Colonic mucosa (tissue), 4 donors: ENCODE measurements at regions not wholly inside any gene's neighbourhood (a gene's known extent, or its start where the extent isn't known, plus 50 kb on each side); places are given as distances from the start of the nearest gene placed in this dataset.
"Not testable (repeated sequence)": the region's sequence is repeated elsewhere in the genome, so short reads cannot be mapped to it uniquely, and the experiment has no call there.

Experiments used
- DNase-seq: peaks from one replicate; pipeline ENCODE4 v3.0.0-alpha.2; 2020
- H3K27ac ChIP-seq: fragments of 200-600 bp; one replicate; pipeline ENCODE4 v1.8.0; 2021
- H3K27me3 ChIP-seq: fragments of 200-600 bp; one replicate; pipeline ENCODE4 v1.8.0; 2021
- H3K36me3 ChIP-seq: fragments of 200-600 bp; one replicate; pipeline ENCODE4 v1.8.0; 2021
- H3K4me1 ChIP-seq: fragments of 200-600 bp; one replicate; pipeline ENCODE4 v1.8.0; 2021; ENCODE audit warnings: mild to moderate bottlenecking
- H3K4me3 ChIP-seq: fragments of 200-600 bp; one replicate; pipeline ENCODE4 v1.8.0; 2021
- H3K9ac ChIP-seq, 2 donors: one replicate each; pipeline ENCODE4 v1.7.0; 2013; ENCODE audit warnings: control low read depth in 2 of 2, low read depth in 2 of 2, low read length in 2 of 2
- H3K9me3 ChIP-seq: fragments of 200-600 bp; one replicate; pipeline ENCODE4 v1.8.0; 2021
- intact Hi-C: fragments of 100-400 bp; cut with DNase I; formaldehyde crosslinking; loops from one replicate; pipeline ENCODE4 v1.14.1; 2022
- TF ChIP-seq, protein P1 (sequence below): fragments of 200-600 bp; IDR thresholded peaks from one replicate; pipeline ENCODE4 v1.8.0; 2022; ENCODE audit warnings: antibody characterized with exemption, mild to moderate bottlenecking
- donor health status: healthy.
- donor health status: DM: no; HTN: no; CAD: no.
- donor health status: DM: no; HTN: no; CAD: no.

DNA sequence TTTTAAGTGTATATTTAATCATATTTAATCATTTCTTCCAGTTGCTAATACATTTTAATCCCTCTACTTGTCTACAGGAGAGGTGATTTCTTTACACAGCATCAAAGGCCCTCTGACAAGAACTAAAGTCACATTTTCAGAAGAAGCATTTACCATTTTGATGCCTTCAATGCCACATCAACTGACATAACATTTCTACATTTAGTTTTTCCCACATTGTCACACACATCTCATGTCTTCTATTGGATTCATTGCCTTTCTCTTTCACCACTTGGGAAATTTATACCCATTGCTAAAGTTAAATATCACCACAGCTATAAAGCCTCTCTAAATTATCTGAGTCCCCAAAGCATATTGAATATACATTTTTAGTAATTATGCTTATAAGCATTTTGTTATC lies 1907.5 kb upstream of the CDH9 start:
- DNase-seq, result no peak
- Histone ChIP-seq H3K27me3 (no peaks in the 10 kb centered on the region), H3K4me3 (no peak overlapping the region), H3K9ac (no peak overlapping the region), H3K27ac (no peak overlapping the region), H3K4me1 (no peaks in the 10 kb centered on the region), H3K9me3 (no peaks in the 10 kb centered on the region), H3K36me3 (no peaks in the 10 kb centered on the region)
- intact Hi-C loops, result no loop called here
- TF ChIP-seq, protein P1, sequence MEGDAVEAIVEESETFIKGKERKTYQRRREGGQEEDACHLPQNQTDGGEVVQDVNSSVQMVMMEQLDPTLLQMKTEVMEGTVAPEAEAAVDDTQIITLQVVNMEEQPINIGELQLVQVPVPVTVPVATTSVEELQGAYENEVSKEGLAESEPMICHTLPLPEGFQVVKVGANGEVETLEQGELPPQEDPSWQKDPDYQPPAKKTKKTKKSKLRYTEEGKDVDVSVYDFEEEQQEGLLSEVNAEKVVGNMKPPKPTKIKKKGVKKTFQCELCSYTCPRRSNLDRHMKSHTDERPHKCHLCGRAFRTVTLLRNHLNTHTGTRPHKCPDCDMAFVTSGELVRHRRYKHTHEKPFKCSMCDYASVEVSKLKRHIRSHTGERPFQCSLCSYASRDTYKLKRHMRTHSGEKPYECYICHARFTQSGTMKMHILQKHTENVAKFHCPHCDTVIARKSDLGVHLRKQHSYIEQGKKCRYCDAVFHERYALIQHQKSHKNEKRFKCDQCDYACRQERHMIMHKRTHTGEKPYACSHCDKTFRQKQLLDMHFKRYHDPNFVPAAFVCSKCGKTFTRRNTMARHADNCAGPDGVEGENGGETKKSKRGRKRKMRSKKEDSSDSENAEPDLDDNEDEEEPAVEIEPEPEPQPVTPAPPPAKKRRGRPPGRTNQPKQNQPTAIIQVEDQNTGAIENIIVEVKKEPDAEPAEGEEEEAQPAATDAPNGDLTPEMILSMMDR, result no peak

- DNase-seq, H3K9me3 ChIP-seq, H3K4me1 ChIP-seq, intact Hi-C loops, H3K36me3 ChIP-seq, H3K9ac ChIP-seq, H3K4me3 ChIP-seq, H3K27ac ChIP-seq, H3K27me3 ChIP-seq: not testable (repeated sequence)
Observed at GRCh38 chr5:28929366-28929765, 1891.0 kb upstream of the CDH9 start.

- DNase-seq, H3K9ac ChIP-seq, H3K4me1 ChIP-seq, H3K27ac ChIP-seq, intact Hi-C loops, H3K9me3 ChIP-seq, H3K36me3 ChIP-seq, H3K4me3 ChIP-seq, H3K27me3 ChIP-seq: not testable (repeated sequence)
Observed at GRCh38 chr5:28928327-28928790, 1890.0 kb upstream of the CDH9 start.

DNA sequence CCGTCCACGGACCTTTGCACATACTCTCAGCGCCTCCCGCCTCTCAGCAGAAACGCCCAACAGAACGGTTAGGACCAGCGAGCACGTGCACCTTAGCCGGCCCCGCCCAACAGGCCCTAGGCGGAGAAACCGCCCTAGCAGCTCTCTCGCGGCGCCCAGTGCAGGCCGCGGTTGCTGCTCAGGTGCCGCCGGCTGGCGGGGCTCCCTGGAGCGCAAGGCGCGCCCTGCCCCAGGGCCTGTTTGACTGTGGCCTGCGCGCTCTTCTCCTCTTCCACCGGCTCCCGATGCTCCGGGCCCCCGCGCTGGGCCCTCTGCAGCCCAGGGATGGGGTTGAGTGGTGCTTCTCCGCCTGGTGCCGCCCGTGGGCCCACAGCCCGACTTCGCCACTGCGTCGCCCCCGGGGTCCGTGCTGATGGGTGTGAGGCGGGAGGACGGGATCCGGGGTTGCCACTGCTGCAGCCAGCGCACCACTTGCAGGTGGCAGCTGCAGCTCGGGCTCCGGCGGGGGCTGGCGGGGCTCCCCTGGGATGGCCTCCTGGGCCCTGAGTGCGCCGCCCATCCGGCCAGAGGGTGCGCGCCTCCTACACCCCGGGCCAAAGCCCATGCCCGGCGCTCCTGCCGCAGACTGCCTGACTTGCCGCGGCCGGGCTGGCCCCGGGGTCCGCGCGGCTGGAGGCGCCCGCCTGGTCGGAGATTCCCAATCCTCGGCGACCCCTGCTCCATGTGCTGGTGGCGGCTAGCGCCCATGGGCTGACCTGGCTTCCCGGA lies 1889.4 kb upstream of the CDH9 start:
- Histone ChIP-seq H3K27ac (no peak overlapping the region), H3K9ac (no peak overlapping the region), H3K4me3 (no peak overlapping the region), H3K27me3 (no peaks in the 10 kb centered on the region), H3K36me3 (no peaks in the 10 kb centered on the region), H3K4me1 (no peaks in the 10 kb centered on the region), H3K9me3 (peaks cover 4% of the 10 kb centered on the region)
- intact Hi-C loops, result no loop called here
- no peak for DNase-seq
- TF ChIP-seq, protein P1, result no peak

DNA sequence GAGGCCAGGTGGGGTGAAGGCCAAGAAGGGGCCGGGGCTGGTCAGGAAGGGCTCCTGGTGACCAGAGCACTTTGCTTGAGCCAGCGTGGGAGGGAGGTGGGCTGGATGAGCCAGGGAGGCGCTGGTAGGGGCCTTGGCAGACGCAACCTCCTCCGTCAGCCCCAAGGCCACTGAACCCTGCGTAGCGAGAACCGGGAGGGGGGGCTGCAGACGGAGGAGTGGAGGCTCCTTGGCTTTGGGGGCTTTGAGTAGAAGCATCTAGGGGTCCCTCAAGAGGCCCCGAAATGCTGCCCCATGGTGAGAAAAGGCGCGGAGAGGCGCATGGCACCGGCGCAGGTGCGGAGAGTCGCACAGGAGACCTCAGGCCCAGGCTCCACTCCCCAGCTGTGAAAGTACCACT lies 1888.0 kb upstream of the CDH9 start:
- H3K27me3 ChIP-seq, result no peaks in the 10 kb centered on the region
- no peaks in the 10 kb centered on the region for H3K36me3 ChIP-seq
- TF ChIP-seq, protein P1, result no peak
- H3K4me1 ChIP-seq, result no peaks in the 10 kb centered on the region
- no peak for DNase-seq
- no peak overlapping the region for H3K4me3 ChIP-seq
- intact Hi-C loops, result no loop called here
- H3K9ac ChIP-seq, result no peak overlapping the region
- H3K9me3 ChIP-seq, result peaks cover 4% of the 10 kb centered on the region
- no peak overlapping the region for H3K27ac ChIP-seq

GRCh38 chr5:28917631-28918030 lies 1879.2 kb upstream of the CDH9 start:
- Histone ChIP-seq H3K4me1 (no peaks in the 10 kb centered on the region), H3K27me3 (no peaks in the 10 kb centered on the region), H3K4me3 (no peak overlapping the region), H3K36me3 (no peaks in the 10 kb centered on the region), H3K9me3 (no peaks in the 10 kb centered on the region), H3K9ac (no peak overlapping the region), H3K27ac (no peak overlapping the region)
- intact Hi-C loops, result no loop called here
- TF ChIP-seq, protein P1, result no peak
- no peak for DNase-seq
